Cerebellar nuclear complex (tissue), 1 donor: ENCODE measurements at regions not wholly inside any gene's neighbourhood (a gene's known extent, or its start where the extent isn't known, plus 50 kb on each side); places are given as distances from the start of the nearest gene placed in this dataset.

ENCODE experiments used
- DNase-seq, 2 experiments: peaks; one replicate each; lab custom pipeline; 2025; lab: John Stamatoyannopoulos, UW

- DNase-seq = no peak
Measured at GRCh38 chr21:23732776-23733175, 1874.5 kb downstream of the MRPL39 start.

GRCh38 chr21:23729331-23729730 lies 1878.0 kb downstream of the MRPL39 start:
- DNase-seq = no peak

DNA sequence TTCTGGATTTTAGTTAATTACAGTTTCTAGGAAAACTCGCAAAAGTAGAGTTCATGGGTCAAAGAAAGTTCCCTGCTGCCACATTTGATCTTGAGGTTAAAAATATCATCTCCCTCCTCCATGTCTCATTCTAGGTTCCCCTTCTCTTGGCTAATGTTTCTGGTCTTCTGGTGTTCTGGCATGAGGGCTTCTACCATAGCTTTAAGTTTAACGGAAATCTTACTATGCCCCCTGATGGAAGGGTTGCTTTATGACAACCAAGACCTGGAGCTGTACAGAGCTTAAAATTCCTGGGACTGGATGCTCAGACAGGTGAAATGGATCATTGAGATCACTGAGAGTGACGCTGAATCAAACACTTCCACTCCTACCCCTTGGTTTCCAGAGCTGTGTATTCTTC lies 1881.7 kb downstream of the MRPL39 start:
- no peak for DNase-seq

GRCh38 chr21:23718446-23719285 lies 1888.6 kb downstream of the MRPL39 start:
- no peak for DNase-seq

DNA sequence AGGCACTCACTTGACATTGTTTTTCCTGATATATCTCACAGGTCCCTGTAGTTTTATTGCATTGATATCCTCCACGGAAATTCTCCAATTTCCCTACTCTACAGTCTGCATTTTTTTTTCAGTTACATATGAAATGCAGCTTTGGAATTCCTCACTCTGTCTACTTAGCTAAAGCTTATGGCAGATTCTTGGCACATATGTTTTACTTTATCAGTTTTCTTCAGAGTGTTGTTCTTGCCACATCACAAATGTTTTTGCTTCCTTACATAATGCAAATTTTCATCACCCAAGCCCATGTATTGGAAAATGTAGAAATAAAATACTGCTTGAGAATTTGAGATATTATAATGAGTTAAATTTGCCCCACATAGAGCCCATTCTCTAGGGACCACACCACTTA lies 1895.1 kb downstream of the MRPL39 start:
- DNase-seq = no peak

DNA sequence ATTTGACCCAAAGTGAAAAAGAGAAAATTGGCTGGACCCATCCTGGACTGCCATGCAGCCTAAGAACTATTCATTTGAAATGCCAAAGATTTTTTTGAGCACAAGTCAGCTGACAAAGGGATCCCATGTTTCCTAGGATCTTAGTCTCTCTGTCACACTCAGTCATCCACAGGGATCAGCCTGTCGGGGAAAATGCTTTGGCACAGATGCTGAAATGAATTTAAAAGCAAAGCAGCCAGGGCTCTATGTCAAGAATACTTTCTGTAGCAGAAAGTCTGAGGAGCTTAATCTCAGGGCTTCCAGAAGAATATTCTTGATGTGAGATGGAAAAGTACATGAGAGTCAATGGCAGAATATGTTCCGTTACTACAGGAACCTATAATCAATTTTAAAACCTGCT lies 1900.8 kb downstream of the MRPL39 start:
- no peak for DNase-seq

DNA sequence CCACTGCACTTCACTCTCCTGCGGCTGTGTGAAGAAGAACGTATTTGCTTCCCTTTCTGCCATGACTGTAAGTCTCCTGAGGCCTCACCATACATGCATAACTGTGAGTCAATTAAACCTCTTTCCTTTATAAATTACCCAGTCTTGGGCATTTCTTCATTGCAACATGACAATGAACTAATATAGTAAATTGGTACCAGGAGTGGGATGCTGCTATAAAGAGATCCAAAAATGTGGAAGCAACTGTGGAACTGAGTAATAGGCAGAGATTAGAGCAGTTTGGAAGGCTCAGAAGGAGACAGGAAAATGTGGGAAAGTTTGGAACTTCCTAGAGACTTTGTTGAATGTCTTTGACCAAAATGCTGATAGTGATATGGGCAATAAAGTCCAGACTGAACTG lies 1907.9 kb downstream of the MRPL39 start:
- DNase-seq = no peak

- DNase-seq = no peak
Measured at GRCh38 chr21:23698619-23699018, 1908.7 kb downstream of the MRPL39 start.

GRCh38 chr21:23695443-23695842 lies 1911.8 kb downstream of the MRPL39 start:
- no peak for DNase-seq

DNA sequence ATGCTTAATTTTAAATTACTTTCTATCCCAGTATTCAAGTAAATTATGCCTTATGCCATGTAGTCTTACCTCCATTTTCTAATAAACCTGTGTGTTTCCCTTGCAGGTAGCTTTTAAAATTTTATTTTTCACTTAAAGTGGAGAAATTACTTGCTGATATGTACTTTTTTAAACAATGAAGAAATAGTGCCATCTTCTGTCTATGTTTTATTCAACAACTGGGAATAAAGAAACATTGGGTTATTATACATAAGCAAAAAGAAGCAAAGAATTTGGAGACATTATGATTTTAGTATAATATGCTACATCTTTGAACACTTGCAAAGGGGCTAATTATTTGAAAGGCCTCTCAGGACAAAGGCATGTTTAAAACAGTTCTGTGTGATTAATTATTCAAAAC lies 1912.9 kb downstream of the MRPL39 start:
- no peak for DNase-seq

- DNase-seq = no peak
Measured at GRCh38 chr21:23690316-23690715, 1917.0 kb downstream of the MRPL39 start.

GRCh38 chr21:23686737-23687523 lies 1920.4 kb downstream of the MRPL39 start:
- no peak for DNase-seq

DNA sequence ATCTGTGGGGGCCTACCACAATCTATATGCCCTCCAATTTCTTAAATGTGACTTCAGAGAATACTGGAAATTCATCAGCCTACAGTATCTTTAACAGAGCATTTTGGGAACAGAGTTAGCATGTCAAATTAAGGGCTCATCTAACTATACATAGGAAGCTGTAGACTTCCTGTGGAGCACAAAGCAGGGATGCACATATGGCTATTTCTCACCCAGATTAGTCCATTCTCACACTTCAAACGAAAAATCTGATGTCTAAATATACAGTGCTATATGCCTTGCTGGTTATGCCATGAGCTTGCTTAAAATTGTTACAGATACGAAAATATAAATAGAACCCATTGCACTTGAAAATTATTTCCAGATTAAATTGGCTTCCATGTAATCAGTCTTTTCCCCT lies 1922.8 kb downstream of the MRPL39 start:
- no peak for DNase-seq

DNA sequence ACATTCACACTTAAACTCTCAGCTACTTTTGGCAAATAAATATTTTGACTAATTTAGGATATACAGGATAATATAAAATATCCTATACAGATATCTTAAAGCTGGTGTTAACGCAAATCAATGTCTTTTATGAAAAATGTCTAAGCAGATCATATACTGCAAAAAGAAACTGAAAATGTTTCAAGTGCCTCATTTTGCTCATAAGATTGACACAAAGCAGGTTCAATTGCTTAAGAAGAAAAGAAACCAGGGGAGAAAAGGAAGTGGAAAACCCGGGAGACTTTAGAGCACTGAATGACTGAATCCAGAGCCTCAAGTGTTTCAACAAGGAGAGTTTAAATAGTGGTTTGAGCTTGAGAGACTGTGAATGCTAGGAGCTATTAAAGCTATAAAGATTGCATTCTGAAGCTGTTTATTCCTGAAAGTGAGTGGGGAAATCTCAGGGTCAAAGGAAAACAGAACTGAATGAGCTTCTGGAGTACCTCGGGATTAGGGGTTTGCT lies 1943.0 kb downstream of the MRPL39 start:
- DNase-seq = no peak

- DNase-seq = no peak
Measured at GRCh38 chr21:23660560-23660959, 1946.7 kb downstream of the MRPL39 start.

DNA sequence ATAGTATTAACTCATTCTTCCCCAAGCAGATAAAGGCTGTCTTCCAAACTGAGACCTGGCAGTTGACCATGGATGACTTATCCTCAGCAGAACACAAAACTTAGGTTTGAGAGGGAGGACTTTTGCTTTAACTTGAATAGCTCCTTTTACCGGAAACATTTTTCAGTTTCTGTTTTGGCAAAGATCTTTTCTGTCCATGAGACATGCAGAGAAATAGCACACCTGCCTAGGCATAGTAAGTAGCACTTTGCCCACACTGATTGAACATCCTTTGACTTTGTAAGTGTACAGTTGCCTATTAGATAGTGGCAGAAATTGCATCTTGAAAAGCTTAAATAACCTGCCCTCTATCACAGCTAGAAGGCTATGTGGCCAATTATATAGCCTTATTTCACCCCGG lies 1962.5 kb downstream of the MRPL39 start:
- no peak for DNase-seq

- DNase-seq = no peak
Measured at GRCh38 chr21:23639721-23640120, 1967.6 kb downstream of the MRPL39 start.

GRCh38 chr21:23638131-23638695 lies 1969.1 kb downstream of the MRPL39 start:
- no peak for DNase-seq

GRCh38 chr21:23633447-23633940 lies 1973.8 kb downstream of the MRPL39 start:
- no peak for DNase-seq

DNA sequence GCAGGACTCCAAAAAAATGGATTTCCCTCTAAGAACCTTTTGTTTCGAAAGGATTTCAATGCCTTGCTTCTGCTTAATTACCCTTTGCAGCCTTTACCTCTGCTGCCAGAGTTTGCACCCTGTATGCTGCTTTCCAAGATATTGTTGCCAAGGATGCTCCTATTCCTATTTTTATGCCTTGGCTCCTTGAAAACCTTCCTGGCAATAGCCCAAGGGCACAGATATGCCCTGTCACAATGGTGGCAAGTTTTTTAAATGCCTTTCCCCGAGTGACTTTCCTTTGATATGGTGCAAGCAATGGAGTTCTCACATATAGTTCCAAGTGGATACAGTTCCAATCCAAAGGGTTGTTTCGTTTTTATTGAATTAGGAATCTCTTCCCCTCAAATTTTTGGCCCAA lies 1983.0 kb downstream of the MRPL39 start:
- no peak for DNase-seq

GRCh38 chr21:23613014-23613413 lies 1994.3 kb downstream of the MRPL39 start:
- no peak for DNase-seq

DNA sequence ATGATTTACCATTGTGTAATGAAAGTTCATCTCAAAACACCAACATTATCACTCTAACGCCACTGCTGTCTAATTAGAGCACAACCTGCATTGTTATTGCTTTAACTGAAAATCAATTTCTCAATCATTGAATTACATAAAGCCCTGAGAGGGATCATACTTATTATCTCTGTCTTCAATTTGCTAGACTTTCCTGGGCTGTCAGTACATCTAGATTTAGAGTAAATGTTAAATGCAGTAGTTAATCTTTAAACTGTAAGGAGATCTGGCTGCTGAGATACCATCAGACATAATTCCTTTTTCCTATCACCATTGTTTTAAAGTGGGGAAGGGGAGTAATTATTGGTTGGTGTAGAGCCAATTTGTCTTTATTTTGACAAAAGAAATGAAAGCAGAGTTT lies 1995.1 kb downstream of the MRPL39 start:
- DNase-seq = no peak
